ENCODE measurements at regions not wholly inside any gene's neighbourhood (a gene's known extent, or its start where the extent isn't known, plus 50 kb on each side); places are given as distances from the start of the nearest gene placed in this dataset.

DNA sequence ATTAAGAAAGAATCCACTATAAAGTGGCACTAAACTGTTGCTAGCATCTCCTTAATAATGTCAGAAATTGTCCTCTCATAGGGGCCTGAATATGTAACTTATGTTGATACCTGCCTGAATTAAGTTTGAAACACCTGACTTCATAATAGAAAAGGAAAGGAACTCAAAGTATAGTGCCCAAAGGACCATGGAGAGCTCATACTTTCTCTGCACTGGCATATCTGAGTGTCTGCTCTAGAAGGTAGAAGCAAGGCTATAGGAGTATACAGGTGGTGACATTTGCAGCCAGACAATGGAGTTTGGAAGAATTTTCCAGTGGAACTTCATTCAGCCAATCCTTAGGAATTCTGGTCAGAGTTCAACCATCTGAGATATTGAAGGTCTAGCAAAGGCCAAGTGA lies 988.9 kb downstream of the RAB28 start:
- no peak overlapping the region for H3K9ac ChIP-seq (ENCODE audit: control insufficient read depth, extremely low read depth, insufficient read depth, low read length)
- no peaks in the 10 kb centered on the region for H3K27me3 ChIP-seq (ENCODE audit: control insufficient read depth, extremely low read depth, insufficient read depth, low read length)
- no peak overlapping the region for H3K27ac ChIP-seq (ENCODE audit: control insufficient read depth, insufficient read depth, low read length)
- H3K4me3 ChIP-seq (ENCODE audit: control insufficient read depth in 2 of 3, extremely low read depth in 1 of 3, insufficient read depth in 2 of 3, low read depth in 1 of 3, low read length in 3 of 3): no peak overlapping the region
- TF ChIP-seq EZH2 (IDR thresholded peaks at IDR 0.05; ENCODE audit: low read length): no peak
- TF ChIP-seq, protein P1, sequence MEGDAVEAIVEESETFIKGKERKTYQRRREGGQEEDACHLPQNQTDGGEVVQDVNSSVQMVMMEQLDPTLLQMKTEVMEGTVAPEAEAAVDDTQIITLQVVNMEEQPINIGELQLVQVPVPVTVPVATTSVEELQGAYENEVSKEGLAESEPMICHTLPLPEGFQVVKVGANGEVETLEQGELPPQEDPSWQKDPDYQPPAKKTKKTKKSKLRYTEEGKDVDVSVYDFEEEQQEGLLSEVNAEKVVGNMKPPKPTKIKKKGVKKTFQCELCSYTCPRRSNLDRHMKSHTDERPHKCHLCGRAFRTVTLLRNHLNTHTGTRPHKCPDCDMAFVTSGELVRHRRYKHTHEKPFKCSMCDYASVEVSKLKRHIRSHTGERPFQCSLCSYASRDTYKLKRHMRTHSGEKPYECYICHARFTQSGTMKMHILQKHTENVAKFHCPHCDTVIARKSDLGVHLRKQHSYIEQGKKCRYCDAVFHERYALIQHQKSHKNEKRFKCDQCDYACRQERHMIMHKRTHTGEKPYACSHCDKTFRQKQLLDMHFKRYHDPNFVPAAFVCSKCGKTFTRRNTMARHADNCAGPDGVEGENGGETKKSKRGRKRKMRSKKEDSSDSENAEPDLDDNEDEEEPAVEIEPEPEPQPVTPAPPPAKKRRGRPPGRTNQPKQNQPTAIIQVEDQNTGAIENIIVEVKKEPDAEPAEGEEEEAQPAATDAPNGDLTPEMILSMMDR (optimal IDR thresholded peaks at IDR 0.05 in 1 of 3, IDR thresholded peaks at IDR 0.05 in 1 of 3, conservative IDR thresholded peaks at IDR 0.05 in 1 of 3; ENCODE audit: extremely low read depth in 1 of 3, insufficient read depth in 2 of 3, low read length in 3 of 3): no peak
- no peaks in the 10 kb centered on the region for H3K79me2 ChIP-seq (ENCODE audit: control insufficient read depth, insufficient read depth, low read length)
- FAIRE-seq (no peak), DNase-seq (ENCODE audit: low read depth, low spot score) (no peak)
- no peaks in the 10 kb centered on the region for H4K20me1 ChIP-seq (ENCODE audit: control insufficient read depth, extremely low read depth, insufficient read depth, low read length)
- H3K9me3 ChIP-seq (ENCODE audit: control insufficient read depth, low read depth, low read length): no peaks in the 10 kb centered on the region
- dilution Hi-C loops (cut with MboI; ENCODE audit: extremely low pct_ligation_motif_present, low sequenced_read_pairs): no loop called here
- H3K36me3 ChIP-seq (ENCODE audit: control insufficient read depth in 2 of 2, extremely low read depth in 1 of 2, insufficient read depth in 2 of 2, low read length in 2 of 2): no peaks in the 10 kb centered on the region
- H3K4me2 ChIP-seq (ENCODE audit: control insufficient read depth, extremely low read depth, insufficient read depth, low read depth, low read length): no peak overlapping the region
- H3K9me1 ChIP-seq (ENCODE audit: control insufficient read depth, extremely low read depth, insufficient read depth, low read length): no peaks in the 10 kb centered on the region
- no peaks in the 10 kb centered on the region for H3K4me1 ChIP-seq (ENCODE audit: control insufficient read depth, extremely low read depth, insufficient read depth, low read length)
- no peak overlapping the region for H2AFZ ChIP-seq (ENCODE audit: control insufficient read depth, low read length)

DNA sequence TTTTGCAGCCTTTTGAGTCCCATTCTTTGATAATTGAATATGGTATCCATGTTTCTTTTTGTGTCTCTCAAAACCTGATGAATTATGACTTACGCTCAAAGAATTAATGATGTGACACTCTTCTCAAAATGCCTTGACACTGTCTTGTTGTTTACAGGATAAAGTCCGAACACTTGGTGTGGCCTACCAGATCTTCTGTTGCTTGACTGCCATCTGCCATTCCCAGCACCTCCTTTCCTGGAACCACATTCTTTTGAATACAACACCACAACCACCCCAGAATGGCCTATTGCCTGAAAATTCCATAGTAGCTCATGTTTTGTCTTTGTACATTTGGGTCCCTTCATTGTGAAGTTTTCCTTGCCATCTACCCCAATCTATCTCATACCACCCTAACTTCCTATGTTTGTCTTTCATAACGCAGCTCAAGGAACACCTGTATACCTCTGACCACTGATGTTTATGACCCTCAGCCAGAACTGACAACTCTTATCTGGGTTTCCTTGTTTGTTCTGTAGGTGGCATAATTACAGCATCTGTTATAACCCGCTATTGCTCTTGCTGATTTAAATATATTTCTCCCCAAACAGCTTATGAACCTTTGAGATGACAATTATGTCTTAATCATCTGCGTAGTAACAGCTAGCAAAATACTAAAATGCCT lies 991.3 kb downstream of the RAB28 start:
- H3K9me3 ChIP-seq (ENCODE audit: control insufficient read depth, low read depth, low read length): no peaks in the 10 kb centered on the region
- H3K27me3 ChIP-seq (ENCODE audit: control insufficient read depth, extremely low read depth, insufficient read depth, low read length): no peaks in the 10 kb centered on the region
- no peak overlapping the region for H3K4me2 ChIP-seq (ENCODE audit: control insufficient read depth, extremely low read depth, insufficient read depth, low read depth, low read length)
- no peaks in the 10 kb centered on the region for H4K20me1 ChIP-seq (ENCODE audit: control insufficient read depth, extremely low read depth, insufficient read depth, low read length)
- TF ChIP-seq, protein P1 (optimal IDR thresholded peaks at IDR 0.05 in 1 of 3, IDR thresholded peaks at IDR 0.05 in 1 of 3, conservative IDR thresholded peaks at IDR 0.05 in 1 of 3; ENCODE audit: extremely low read depth in 1 of 3, insufficient read depth in 2 of 3, low read length in 3 of 3): no peak
- TF ChIP-seq EZH2 (IDR thresholded peaks at IDR 0.05; ENCODE audit: low read length): no peak
- H3K9me1 ChIP-seq (ENCODE audit: control insufficient read depth, extremely low read depth, insufficient read depth, low read length): no peaks in the 10 kb centered on the region
- no peak overlapping the region for H3K9ac ChIP-seq (ENCODE audit: control insufficient read depth, extremely low read depth, insufficient read depth, low read length)
- no peak for DNase-seq (ENCODE audit: low read depth, low spot score)
- H3K4me1 ChIP-seq (ENCODE audit: control insufficient read depth, extremely low read depth, insufficient read depth, low read length): no peaks in the 10 kb centered on the region
- no peaks in the 10 kb centered on the region for H3K36me3 ChIP-seq (ENCODE audit: control insufficient read depth in 2 of 2, extremely low read depth in 1 of 2, insufficient read depth in 2 of 2, low read length in 2 of 2)
- no peak for FAIRE-seq
- H2AFZ ChIP-seq (ENCODE audit: control insufficient read depth, low read length): no peak overlapping the region
- H3K4me3 ChIP-seq (ENCODE audit: control insufficient read depth in 2 of 3, extremely low read depth in 1 of 3, insufficient read depth in 2 of 3, low read depth in 1 of 3, low read length in 3 of 3): no peak overlapping the region
- dilution Hi-C loops (cut with MboI; ENCODE audit: extremely low pct_ligation_motif_present, low sequenced_read_pairs): no loop called here
- no peak overlapping the region for H3K27ac ChIP-seq (ENCODE audit: control insufficient read depth, insufficient read depth, low read length)
- no peaks in the 10 kb centered on the region for H3K79me2 ChIP-seq (ENCODE audit: control insufficient read depth, insufficient read depth, low read length)

All from keratinocyte (primary cell).